Hepatocyte (in vitro differentiated cells): ENCODE measurements at regions not wholly inside any gene's neighbourhood (a gene's known extent, or its start where the extent isn't known, plus 50 kb on each side); places are given as distances from the start of the nearest gene placed in this dataset.

Experiments
- DNase-seq: peaks from one replicate; pipeline ENCODE4 v3.0.0-alpha.2; 2016; ENCODE audit warnings: low spot score
- H2AFZ ChIP-seq: fragments of 200-600 bp; sonication (generic); 2 replicates; pipeline ENCODE4 v1.6.0; 2016; ENCODE audit warnings: antibody characterized with exemption, mild to moderate bottlenecking
- H3K27ac ChIP-seq: fragments of 200-600 bp; sonication (generic); 2 replicates; pipeline ENCODE4 v1.5.1; 2016; ENCODE audit warnings: mild to moderate bottlenecking
- H3K27me3 ChIP-seq: fragments of 200-600 bp; sonication (generic); 2 replicates; pipeline ENCODE4 v1.6.1; 2016
- H3K36me3 ChIP-seq: fragments of 200-600 bp; sonication (generic); replicated peaks from 2 replicates; pipeline ENCODE4 v1.5.1; 2016; ENCODE audit warnings: low read depth; ENCODE audit not compliant: insufficient read depth
- H3K4me1 ChIP-seq: fragments of 200-600 bp; sonication (generic); 2 replicates; pipeline ENCODE4 v1.5.1; 2016; ENCODE audit warnings: mild to moderate bottlenecking, moderate library complexity; ENCODE audit not compliant: insufficient read depth
- H3K4me2 ChIP-seq: fragments of 200-600 bp; sonication (generic); 2 replicates; pipeline ENCODE4 v1.6.0; 2016
- H3K4me3 ChIP-seq: fragments of 200-600 bp; sonication (generic); 2 replicates; pipeline ENCODE4 v1.5.1; 2016; ENCODE audit warnings: mild to moderate bottlenecking
- H3K79me2 ChIP-seq: fragments of 200-600 bp; sonication (generic); 2 replicates; pipeline ENCODE4 v1.6.0; 2017; ENCODE audit warnings: mild to moderate bottlenecking
- H3K9me2 ChIP-seq: fragments of 200-600 bp; sonication (generic); replicated peaks from 2 replicates; pipeline ENCODE4 v1.6.0; 2017; ENCODE audit warnings: mild to moderate bottlenecking; ENCODE audit not compliant: insufficient read depth
- H3K9me3 ChIP-seq: fragments of 200-600 bp; sonication (generic); 2 replicates; pipeline ENCODE4 v1.5.1; 2016; ENCODE audit warnings: low read depth, mild to moderate bottlenecking
- H4K20me1 ChIP-seq: fragments of 200-600 bp; sonication (generic); 2 replicates; pipeline ENCODE4 v1.6.0; 2016; ENCODE audit warnings: mild to moderate bottlenecking; ENCODE audit not compliant: insufficient read depth, poor library complexity, severe bottlenecking
- EZH2 ChIP-seq: fragments of 200-600 bp; sonication (generic); IDR thresholded peaks from 2 replicates; pipeline ENCODE4 v1.6.1; 2016; ENCODE audit warnings: antibody characterized with exemption, mild to moderate bottlenecking, borderline replicate concordance
- EZH2phosphoT487 ChIP-seq: fragments of 200-600 bp; sonication (generic); IDR thresholded peaks from one replicate; pipeline ENCODE4 v1.6.1; 2018; ENCODE audit warnings: antibody characterized with exemption, mild to moderate bottlenecking, low read depth, moderate library complexity; ENCODE audit not compliant: unreplicated experiment, severe bottlenecking
- WGBS: methylation state at CpG from one replicate; pipeline ENCODE4 v1.1.6; 2016; ENCODE audit warnings: low lambda C conversion rate; ENCODE audit errors: missing lambda C conversion rate; 5-methylcytosine and 5-hydroxymethylcytosine counted together
- TF ChIP-seq, protein P1 (sequence below): fragments of 200-600 bp; sonication (generic); IDR thresholded peaks from 2 replicates; pipeline ENCODE4 v1.5.1; 2016; ENCODE audit warnings: antibody characterized with exemption, mild to moderate bottlenecking; ENCODE audit not compliant: poor library complexity

- Histone ChIP-seq H3K36me3 (no peaks in the 10 kb centered on the region), H3K4me2 (no peak overlapping the region), H3K4me3 (no peak overlapping the region), H4K20me1 (no peaks in the 10 kb centered on the region), H3K27me3 (no peaks in the 10 kb centered on the region), H3K79me2 (no peaks in the 10 kb centered on the region), H3K27ac (no peak overlapping the region), H3K4me1 (no peaks in the 10 kb centered on the region), H3K9me2 (no peaks in the 10 kb centered on the region), H2AFZ (no peak overlapping the region), H3K9me3 (no peaks in the 10 kb centered on the region)
- TF ChIP-seq, protein P1, sequence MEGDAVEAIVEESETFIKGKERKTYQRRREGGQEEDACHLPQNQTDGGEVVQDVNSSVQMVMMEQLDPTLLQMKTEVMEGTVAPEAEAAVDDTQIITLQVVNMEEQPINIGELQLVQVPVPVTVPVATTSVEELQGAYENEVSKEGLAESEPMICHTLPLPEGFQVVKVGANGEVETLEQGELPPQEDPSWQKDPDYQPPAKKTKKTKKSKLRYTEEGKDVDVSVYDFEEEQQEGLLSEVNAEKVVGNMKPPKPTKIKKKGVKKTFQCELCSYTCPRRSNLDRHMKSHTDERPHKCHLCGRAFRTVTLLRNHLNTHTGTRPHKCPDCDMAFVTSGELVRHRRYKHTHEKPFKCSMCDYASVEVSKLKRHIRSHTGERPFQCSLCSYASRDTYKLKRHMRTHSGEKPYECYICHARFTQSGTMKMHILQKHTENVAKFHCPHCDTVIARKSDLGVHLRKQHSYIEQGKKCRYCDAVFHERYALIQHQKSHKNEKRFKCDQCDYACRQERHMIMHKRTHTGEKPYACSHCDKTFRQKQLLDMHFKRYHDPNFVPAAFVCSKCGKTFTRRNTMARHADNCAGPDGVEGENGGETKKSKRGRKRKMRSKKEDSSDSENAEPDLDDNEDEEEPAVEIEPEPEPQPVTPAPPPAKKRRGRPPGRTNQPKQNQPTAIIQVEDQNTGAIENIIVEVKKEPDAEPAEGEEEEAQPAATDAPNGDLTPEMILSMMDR: no peak
- TF ChIP-seq EZH2 (no peak), EZH2phosphoT487 (no peak)
- DNase-seq: no peak
- WGBS: 70% methylated on average over 2 of the region's 2 CpGs
Measured at GRCh38 chr9:12993466-12993865, 218.6 kb downstream of the LURAP1L start.

GRCh38 chr9:12997009-12997408, 222.2 kb downstream of the LURAP1L start:
- Histone ChIP-seq H2AFZ (no peak overlapping the region), H4K20me1 (no peaks in the 10 kb centered on the region)
- 87% methylated on average over 3 of the region's 3 CpGs for WGBS

DNA sequence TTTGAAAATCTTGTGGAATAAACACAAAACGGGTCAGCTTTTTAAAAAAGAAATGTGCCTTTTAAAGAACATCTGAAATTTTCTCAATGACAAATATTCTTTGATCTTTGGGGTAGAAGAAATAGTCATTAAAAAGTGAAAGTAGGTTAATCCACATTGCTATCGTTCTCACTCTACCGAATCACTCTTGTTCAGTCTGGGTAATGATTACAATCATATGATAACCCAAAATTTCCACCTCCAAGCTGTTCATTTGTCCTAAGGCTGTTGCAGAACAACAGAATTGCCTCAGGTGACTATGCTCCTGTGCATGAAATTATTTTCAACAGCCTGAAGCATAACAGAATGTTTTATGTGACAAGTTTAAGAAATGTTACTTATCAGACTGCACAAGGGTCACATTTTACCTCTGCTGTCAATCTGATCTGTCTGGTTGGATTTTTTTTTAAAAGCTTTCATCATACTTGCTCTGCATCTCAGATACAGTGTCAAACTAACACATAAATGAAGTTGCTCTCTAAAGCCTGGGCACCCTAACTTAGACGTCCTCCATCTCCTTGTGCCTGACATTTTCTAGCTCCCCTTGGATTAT, 227.3 kb downstream of the LURAP1L start:
- H3K79me2 ChIP-seq: no peaks in the 10 kb centered on the region
- no peak overlapping the region for H3K4me3 ChIP-seq
- no peaks in the 10 kb centered on the region for H3K9me3 ChIP-seq
- H2AFZ ChIP-seq: no peak overlapping the region
- H3K4me1 ChIP-seq: no peaks in the 10 kb centered on the region
- no peak overlapping the region for H3K27ac ChIP-seq
- no peaks in the 10 kb centered on the region for H3K9me2 ChIP-seq
- TF ChIP-seq, protein P1: no peak
- TF ChIP-seq EZH2phosphoT487 (no peak), EZH2 (no peak)
- 52% methylated on average over 4 of the region's 4 CpGs for WGBS
- no peak for DNase-seq
- H3K27me3 ChIP-seq: no peaks in the 10 kb centered on the region
- no peaks in the 10 kb centered on the region for H4K20me1 ChIP-seq
- H3K4me2 ChIP-seq: no peak overlapping the region
- no peaks in the 10 kb centered on the region for H3K36me3 ChIP-seq

More at GRCh38 chr9:12997009-12997408, 222.2 kb downstream of the LURAP1L start:
- Histone ChIP-seq H3K9me3 (no peaks in the 10 kb centered on the region), H3K36me3 (no peaks in the 10 kb centered on the region), H3K27ac (no peak overlapping the region), H3K4me2 (no peak overlapping the region), H3K9me2 (no peaks in the 10 kb centered on the region), H3K79me2 (no peaks in the 10 kb centered on the region), H3K4me3 (no peak overlapping the region), H3K4me1 (no peaks in the 10 kb centered on the region), H3K27me3 (no peaks in the 10 kb centered on the region)
- no peak for TF ChIP-seq EZH2phosphoT487
- TF ChIP-seq, protein P1: no peak
- TF ChIP-seq EZH2: no peak
- DNase-seq: no peak

GRCh38 chr9:13002740-13003139, 227.9 kb downstream of the LURAP1L start:
- Histone ChIP-seq H3K4me1 (no peaks in the 10 kb centered on the region), H3K36me3 (no peaks in the 10 kb centered on the region), H3K27ac (no peak overlapping the region), H2AFZ (no peak overlapping the region), H3K79me2 (no peaks in the 10 kb centered on the region), H3K27me3 (no peaks in the 10 kb centered on the region), H3K4me3 (no peak overlapping the region), H3K4me2 (no peak overlapping the region), H3K9me2 (no peaks in the 10 kb centered on the region), H3K9me3 (no peaks in the 10 kb centered on the region), H4K20me1 (no peaks in the 10 kb centered on the region)
- 80% methylated on average over 2 of the region's 2 CpGs for WGBS
- TF ChIP-seq, protein P1: no peak
- TF ChIP-seq EZH2phosphoT487: no peak
- no peak for TF ChIP-seq EZH2
- DNase-seq: no peak
